ENCODE measurements at regions not wholly inside any gene's neighbourhood (a gene's known extent, or its start where the extent isn't known, plus 50 kb on each side); places are given as distances from the start of the nearest gene placed in this dataset.

- no peak for TF ChIP-seq CTCF (IDR thresholded peaks at IDR 0.05)
- TF ChIP-seq ZFX (IDR thresholded peaks at IDR 0.05; ENCODE audit: borderline replicate concordance): no peak
These were observed 948.0 kb downstream of the DSC3 start for GRCh38 chr18:30094556-30094955.
